GM23338 (cell line): ENCODE measurements at regions not wholly inside any gene's neighbourhood (a gene's known extent, or its start where the extent isn't known, plus 50 kb on each side); places are given as distances from the start of the nearest gene placed in this dataset.

Source experiments
- ATAC-seq: fragments of 200-7000 bp; cut with Tn5 transposase; 3 replicates; pipeline ENCODE4 v1.9.1; 2020
- DNase-seq: peaks from one replicate; pipeline ENCODE4 v3.0.0-alpha.2; 2015; ENCODE audit warnings: low spot score
- H2AFZ ChIP-seq: fragments of 200-600 bp; sonication (generic); 2 replicates; pipeline ENCODE4 v1.8.0; 2016; ENCODE audit warnings: antibody characterized with exemption, mild to moderate bottlenecking, moderate library complexity
- H3F3A ChIP-seq: fragments of 200-600 bp; sonication (generic); replicated peaks from 2 replicates; pipeline ENCODE4 v1.8.0; 2017; ENCODE audit warnings: antibody characterized with exemption, mixed run types, low read depth
- H3K27ac ChIP-seq: fragments of 200-600 bp; sonication (generic); 2 replicates; pipeline ENCODE4 v1.6.1; 2016; ENCODE audit warnings: low read depth
- H3K27me3 ChIP-seq: fragments of 200-600 bp; sonication (generic); 2 replicates; pipeline ENCODE4 v1.8.0; 2016; ENCODE audit warnings: mild to moderate bottlenecking, mixed run types, moderate library complexity; ENCODE audit not compliant: insufficient read depth
- H3K36me3 ChIP-seq: fragments of 200-600 bp; sonication (generic); 2 replicates; pipeline ENCODE4 v1.8.0; 2016; ENCODE audit warnings: mild to moderate bottlenecking; ENCODE audit not compliant: insufficient read depth
- H3K4me1 ChIP-seq: fragments of 200-600 bp; sonication (generic); 2 replicates; pipeline ENCODE4 v1.8.0; 2016; ENCODE audit warnings: mild to moderate bottlenecking, moderate library complexity; ENCODE audit not compliant: insufficient read depth
- H3K4me2 ChIP-seq: fragments of 200-600 bp; sonication (generic); 2 replicates; pipeline ENCODE4 v1.7.1; 2017; ENCODE audit warnings: mixed run types
- H3K4me3 ChIP-seq: fragments of 200-600 bp; sonication (generic); 2 replicates; pipeline ENCODE4 v1.6.1; 2016; ENCODE audit warnings: mixed run types
- H3K79me2 ChIP-seq: fragments of 200-600 bp; sonication (generic); replicated peaks from 2 replicates; pipeline ENCODE4 v1.8.0; 2017; ENCODE audit warnings: mild to moderate bottlenecking; ENCODE audit not compliant: insufficient read depth
- H3K9me2 ChIP-seq: fragments of 200-600 bp; sonication (generic); 2 replicates; pipeline ENCODE4 v1.8.0; 2017; ENCODE audit not compliant: insufficient read depth
- H4K20me1 ChIP-seq: fragments of 200-600 bp; sonication (generic); replicated peaks from 2 replicates; pipeline ENCODE4 v1.8.0; 2017; ENCODE audit warnings: mild to moderate bottlenecking; ENCODE audit not compliant: insufficient read depth
- H3K27ac Mint-ChIP-seq: 2 replicates; pipeline ENCODE4 v1.8.0; 2020; ENCODE audit warnings: inconsistent platforms, mild to moderate bottlenecking, moderate library complexity, mixed read lengths
- H3K27me3 Mint-ChIP-seq: 3 replicates; pipeline ENCODE4 v1.8.0; 2022; ENCODE audit warnings: low read depth, mild to moderate bottlenecking, moderate library complexity, mixed read lengths, inconsistent platforms; ENCODE audit not compliant: insufficient read depth, poor library complexity
- H3K36me3 Mint-ChIP-seq: 3 replicates; pipeline ENCODE4 v1.8.0; 2021; ENCODE audit warnings: low read depth, mild to moderate bottlenecking, inconsistent platforms, moderate library complexity, mixed read lengths
- H3K4me1 Mint-ChIP-seq: 3 replicates; pipeline ENCODE4 v1.8.0; 2020; ENCODE audit warnings: mild to moderate bottlenecking, inconsistent platforms, mixed read lengths
- H3K4me3 Mint-ChIP-seq: 3 replicates; pipeline ENCODE4 v1.8.0; 2021; ENCODE audit warnings: moderate library complexity, mild to moderate bottlenecking, inconsistent platforms, mixed read lengths
- H3K9me3 Mint-ChIP-seq: 3 replicates; pipeline ENCODE4 v1.8.0; 2020; ENCODE audit warnings: moderate library complexity, mild to moderate bottlenecking, inconsistent platforms, mixed read lengths
- EZH2 ChIP-seq: fragments of 200-600 bp; sonication (generic); IDR thresholded peaks from one replicate; pipeline ENCODE4 v1.8.0; 2017; ENCODE audit warnings: antibody characterized with exemption, mild to moderate bottlenecking, low read depth; ENCODE audit not compliant: unreplicated experiment
- EZH2phosphoT487 ChIP-seq: fragments of 200-600 bp; sonication (generic); IDR thresholded peaks from one replicate; pipeline ENCODE4 v1.8.1; 2018; ENCODE audit warnings: antibody characterized with exemption; ENCODE audit not compliant: unreplicated experiment
- JUNB ChIP-seq: IDR thresholded peaks from one replicate; pipeline ENCODE4 v1.6.1; 2016; ENCODE audit warnings: antibody characterized with exemption; ENCODE audit not compliant: unreplicated experiment
- NANOG ChIP-seq: IDR thresholded peaks from 2 replicates; pipeline ENCODE4 v1.6.1; 2016; ENCODE audit warnings: antibody characterized with exemption, borderline replicate concordance
- STAT1 ChIP-seq: IDR thresholded peaks from one replicate; pipeline ENCODE4 v1.6.1; 2016; ENCODE audit warnings: antibody characterized with exemption; ENCODE audit not compliant: unreplicated experiment
- ZNF331 ChIP-seq: fragments of 250-450 bp; sonication (Bioruptor Pico); IDR thresholded peaks from 2 replicates; pipeline ENCODE4 v1.5.0; 2020; ENCODE audit warnings: low read depth, mild to moderate bottlenecking, moderate library complexity
- ZNF462 ChIP-seq: fragments of 250-450 bp; sonication (Bioruptor Pico); IDR thresholded peaks from 2 replicates; pipeline ENCODE4 v1.5.0; 2020; ENCODE audit warnings: mild to moderate bottlenecking, moderate library complexity
- TF ChIP-seq, protein P1 (sequence below), 2 experiments: fragments of 200-600 bp in 1 of 2; sonication (generic) in 1 of 2; conservative IDR thresholded peaks; 2 replicates each; pipeline versions ENCODE4 v1.5.1 to v1.6.1; 2016 to 2017; ENCODE audit warnings: antibody characterized with exemption in 2 of 2, low read depth in 2 of 2, mild to moderate bottlenecking in 2 of 2, moderate library complexity in 1 of 2
- TF ChIP-seq, protein P2 (sequence below): IDR thresholded peaks from 2 replicates; pipeline ENCODE4 v1.6.1; 2016; ENCODE audit warnings: antibody characterized with exemption

GRCh38 chr11:81203876-81204275 is 1529.8 kb downstream of the FAM181B start (continued):
- TF ChIP-seq EZH2, result no peak

- H2AFZ ChIP-seq, result no peak overlapping the region
- Mint-ChIP-seq H3K4me3 (no peak overlapping the region), H3K9me3 (peaks cover 26% of the 10 kb centered on the region), H3K4me1 (no peaks in the 10 kb centered on the region), H3K27me3 (peaks cover 1% of the 10 kb centered on the region), H3K27ac (no peak overlapping the region), H3K36me3 (peaks cover 22% of the 10 kb centered on the region)
- H3K4me1 ChIP-seq, result no peaks in the 10 kb centered on the region
- H3K9me2 ChIP-seq, result peaks cover 15% of the 10 kb centered on the region
- H3K4me3 ChIP-seq, result no peak overlapping the region
- no peaks in the 10 kb centered on the region for H3F3A ChIP-seq
- ATAC-seq (no peak), DNase-seq (peak; percentile 28)
- no peaks in the 10 kb centered on the region for H4K20me1 ChIP-seq
- no peaks in the 10 kb centered on the region for H3K27me3 ChIP-seq
- no peaks in the 10 kb centered on the region for H3K36me3 ChIP-seq
- TF ChIP-seq, protein P1, sequence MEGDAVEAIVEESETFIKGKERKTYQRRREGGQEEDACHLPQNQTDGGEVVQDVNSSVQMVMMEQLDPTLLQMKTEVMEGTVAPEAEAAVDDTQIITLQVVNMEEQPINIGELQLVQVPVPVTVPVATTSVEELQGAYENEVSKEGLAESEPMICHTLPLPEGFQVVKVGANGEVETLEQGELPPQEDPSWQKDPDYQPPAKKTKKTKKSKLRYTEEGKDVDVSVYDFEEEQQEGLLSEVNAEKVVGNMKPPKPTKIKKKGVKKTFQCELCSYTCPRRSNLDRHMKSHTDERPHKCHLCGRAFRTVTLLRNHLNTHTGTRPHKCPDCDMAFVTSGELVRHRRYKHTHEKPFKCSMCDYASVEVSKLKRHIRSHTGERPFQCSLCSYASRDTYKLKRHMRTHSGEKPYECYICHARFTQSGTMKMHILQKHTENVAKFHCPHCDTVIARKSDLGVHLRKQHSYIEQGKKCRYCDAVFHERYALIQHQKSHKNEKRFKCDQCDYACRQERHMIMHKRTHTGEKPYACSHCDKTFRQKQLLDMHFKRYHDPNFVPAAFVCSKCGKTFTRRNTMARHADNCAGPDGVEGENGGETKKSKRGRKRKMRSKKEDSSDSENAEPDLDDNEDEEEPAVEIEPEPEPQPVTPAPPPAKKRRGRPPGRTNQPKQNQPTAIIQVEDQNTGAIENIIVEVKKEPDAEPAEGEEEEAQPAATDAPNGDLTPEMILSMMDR (conservative IDR thresholded peaks at IDR 0.05; ENCODE audit: low read depth in 2 of 2), result peak; percentile 33 to 35
- no peak for TF ChIP-seq EZH2phosphoT487
- H3K4me2 ChIP-seq, result no peak overlapping the region
- H3K79me2 ChIP-seq, result no peaks in the 10 kb centered on the region
- no peak overlapping the region for H3K27ac ChIP-seq
Observed at GRCh38 chr11:81197396-81197795, 1536.3 kb downstream of the FAM181B start.

- ATAC-seq (no peak), DNase-seq (no peak)
- Histone ChIP-seq H3K36me3 (peaks cover 2% of the 10 kb centered on the region; the same call in 1 of the 2 replicates), H3K4me1 (no peaks in the 10 kb centered on the region), H3K27me3 (no peaks in the 10 kb centered on the region), H3K27ac (no peak overlapping the region), H3K4me3 (no peak overlapping the region), H3K79me2 (no peaks in the 10 kb centered on the region), H3K9me2 (peaks cover 4% of the 10 kb centered on the region), H2AFZ (no peak overlapping the region), H3F3A (no peaks in the 10 kb centered on the region), H4K20me1 (no peaks in the 10 kb centered on the region), H3K4me2 (no peak overlapping the region)
- Mint-ChIP-seq H3K27me3 (peaks cover 1% of the 10 kb centered on the region), H3K4me1 (no peaks in the 10 kb centered on the region), H3K4me3 (no peak overlapping the region), H3K9me3 (peaks cover 7% of the 10 kb centered on the region; the same call in 2 of the 3 replicates), H3K36me3 (peaks cover 4% of the 10 kb centered on the region; the same call in 1 of the 3 replicates), H3K27ac (no peak overlapping the region)
- TF ChIP-seq, protein P2, sequence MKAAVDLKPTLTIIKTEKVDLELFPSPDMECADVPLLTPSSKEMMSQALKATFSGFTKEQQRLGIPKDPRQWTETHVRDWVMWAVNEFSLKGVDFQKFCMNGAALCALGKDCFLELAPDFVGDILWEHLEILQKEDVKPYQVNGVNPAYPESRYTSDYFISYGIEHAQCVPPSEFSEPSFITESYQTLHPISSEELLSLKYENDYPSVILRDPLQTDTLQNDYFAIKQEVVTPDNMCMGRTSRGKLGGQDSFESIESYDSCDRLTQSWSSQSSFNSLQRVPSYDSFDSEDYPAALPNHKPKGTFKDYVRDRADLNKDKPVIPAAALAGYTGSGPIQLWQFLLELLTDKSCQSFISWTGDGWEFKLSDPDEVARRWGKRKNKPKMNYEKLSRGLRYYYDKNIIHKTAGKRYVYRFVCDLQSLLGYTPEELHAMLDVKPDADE, result no peak
- no peak for TF ChIP-seq EZH2phosphoT487
- TF ChIP-seq ZNF331 (CRISPR knock-in tag), result no peak
- TF ChIP-seq, protein P1 (conservative IDR thresholded peaks at IDR 0.05; ENCODE audit: low read depth in 2 of 2), result no peak
- TF ChIP-seq ZNF462 (CRISPR knock-in tag), result no peak
- TF ChIP-seq NANOG, result no peak
- TF ChIP-seq STAT1, result no peak
- TF ChIP-seq JUNB, result no peak
- no peak for TF ChIP-seq EZH2
Observed at GRCh38 chr11:81192516-81192915, 1541.1 kb downstream of the FAM181B start.
